Lower leg skin (tissue), 3 donors: ENCODE measurements at regions not wholly inside any gene's neighbourhood (a gene's known extent, or its start where the extent isn't known, plus 50 kb on each side); places are given as distances from the start of the nearest gene placed in this dataset.

Experiments used
- POLR2A ChIP-seq, 2 donors: fragments of 450-650 bp; IDR thresholded peaks; one replicate each; pipeline ENCODE4 v1.6.1; 2016 to 2017; ENCODE audit warnings: antibody characterized with exemption in 2 of 2, mild to moderate bottlenecking in 1 of 2, moderate library complexity in 1 of 2
- TF ChIP-seq, protein P1 (sequence below), 3 donors: fragments of 450-650 bp; IDR thresholded peaks; one replicate each; pipeline ENCODE4 v1.5.1; 2016; ENCODE audit warnings: antibody characterized with exemption in 3 of 3, mild to moderate bottlenecking in 3 of 3, moderate library complexity in 2 of 3

- TF ChIP-seq, protein P1, sequence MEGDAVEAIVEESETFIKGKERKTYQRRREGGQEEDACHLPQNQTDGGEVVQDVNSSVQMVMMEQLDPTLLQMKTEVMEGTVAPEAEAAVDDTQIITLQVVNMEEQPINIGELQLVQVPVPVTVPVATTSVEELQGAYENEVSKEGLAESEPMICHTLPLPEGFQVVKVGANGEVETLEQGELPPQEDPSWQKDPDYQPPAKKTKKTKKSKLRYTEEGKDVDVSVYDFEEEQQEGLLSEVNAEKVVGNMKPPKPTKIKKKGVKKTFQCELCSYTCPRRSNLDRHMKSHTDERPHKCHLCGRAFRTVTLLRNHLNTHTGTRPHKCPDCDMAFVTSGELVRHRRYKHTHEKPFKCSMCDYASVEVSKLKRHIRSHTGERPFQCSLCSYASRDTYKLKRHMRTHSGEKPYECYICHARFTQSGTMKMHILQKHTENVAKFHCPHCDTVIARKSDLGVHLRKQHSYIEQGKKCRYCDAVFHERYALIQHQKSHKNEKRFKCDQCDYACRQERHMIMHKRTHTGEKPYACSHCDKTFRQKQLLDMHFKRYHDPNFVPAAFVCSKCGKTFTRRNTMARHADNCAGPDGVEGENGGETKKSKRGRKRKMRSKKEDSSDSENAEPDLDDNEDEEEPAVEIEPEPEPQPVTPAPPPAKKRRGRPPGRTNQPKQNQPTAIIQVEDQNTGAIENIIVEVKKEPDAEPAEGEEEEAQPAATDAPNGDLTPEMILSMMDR (IDR thresholded peaks at IDR 0.05), result no peak
- TF ChIP-seq POLR2A (IDR thresholded peaks at IDR 0.05), result no peak
Observed at GRCh38 chr5:91937121-91937520, 554.0 kb upstream of the ARRDC3 start.
